Upper lobe of right lung (tissue), 1 donor: ENCODE measurements at regions not wholly inside any gene's neighbourhood (a gene's known extent, or its start where the extent isn't known, plus 50 kb on each side); places are given as distances from the start of the nearest gene placed in this dataset.

Source experiments
- ATAC-seq: fragments of 200-7000 bp; cut with Tn5 transposase; one replicate; pipeline ENCODE4 v1.9.1; 2020; ENCODE audit warnings: mild to moderate bottlenecking, moderate library complexity
- DNase-seq: peaks from one replicate; pipeline ENCODE4 v3.0.0-alpha.2; 2020
- H3K27ac ChIP-seq: fragments of 200-600 bp; one replicate; pipeline ENCODE4 v1.8.0; 2022
- H3K27me3 ChIP-seq: fragments of 200-600 bp; one replicate; pipeline ENCODE4 v1.8.0; 2022; ENCODE audit warnings: mild to moderate bottlenecking
- H3K36me3 ChIP-seq: fragments of 200-600 bp; one replicate; pipeline ENCODE4 v1.8.0; 2022
- H3K4me1 ChIP-seq: fragments of 200-600 bp; one replicate; pipeline ENCODE4 v1.8.0; 2022
- H3K4me3 ChIP-seq: fragments of 200-600 bp; one replicate; pipeline ENCODE4 v1.8.0; 2022; ENCODE audit warnings: mild to moderate bottlenecking
- H3K9me3 ChIP-seq: fragments of 200-600 bp; one replicate; pipeline ENCODE4 v1.8.0; 2022
- CTCF ChIP-seq: fragments of 200-600 bp; IDR thresholded peaks from one replicate; pipeline ENCODE4 v1.8.0; 2022; ENCODE audit warnings: antibody characterized with exemption
- intact Hi-C: fragments of 100-400 bp; cut with DNase I; formaldehyde crosslinking; loops from one replicate; pipeline ENCODE4 v1.11.0; 2022
- donor health status: DM: no; HTN: yes; CAD: no; lungs with severe emphysema.

DNA sequence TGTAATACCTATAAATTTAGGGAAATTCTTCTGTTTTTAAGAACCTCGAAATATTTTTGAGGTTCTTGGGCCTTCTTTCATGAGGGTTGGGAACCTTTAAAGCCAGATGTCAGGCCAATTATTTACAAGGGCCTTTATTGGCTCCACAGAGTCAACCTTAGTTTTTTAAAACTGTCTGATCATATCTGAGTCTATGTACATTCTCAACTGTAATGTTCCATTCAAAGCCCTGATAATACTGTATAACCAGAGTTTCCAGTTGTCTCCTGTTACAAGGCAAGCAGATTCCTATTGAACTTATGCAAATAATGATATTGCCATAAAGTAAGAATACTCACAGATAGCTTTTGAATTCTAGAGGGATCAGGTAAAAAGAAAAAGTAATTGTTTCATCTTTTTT is 545.5 kb downstream of the EPM2A start:
- no peak overlapping the region for H3K27ac ChIP-seq
- TF ChIP-seq CTCF: no peak
- H3K9me3 ChIP-seq: no peaks in the 10 kb centered on the region
- no peaks in the 10 kb centered on the region for H3K27me3 ChIP-seq
- intact Hi-C loops: no loop called here
- H3K4me1 ChIP-seq: no peaks in the 10 kb centered on the region
- no peak overlapping the region for H3K4me3 ChIP-seq
- no peak for ATAC-seq
- no peaks in the 10 kb centered on the region for H3K36me3 ChIP-seq
- DNase-seq: no peak

GRCh38 chr6:145194389-145194788 is 540.9 kb downstream of the EPM2A start:
- H3K9me3 ChIP-seq: no peaks in the 10 kb centered on the region
- no peaks in the 10 kb centered on the region for H3K36me3 ChIP-seq
- ATAC-seq (no peak), DNase-seq (no peak)
- no peak overlapping the region for H3K27ac ChIP-seq
- intact Hi-C loops: no loop called here
- no peak for TF ChIP-seq CTCF
- no peak overlapping the region for H3K4me3 ChIP-seq
- no peaks in the 10 kb centered on the region for H3K27me3 ChIP-seq
- no peaks in the 10 kb centered on the region for H3K4me1 ChIP-seq

- ATAC-seq (peak; percentile 36), DNase-seq (no peak)
- H3K4me3 ChIP-seq: no peak overlapping the region
- H3K4me1 ChIP-seq: no peaks in the 10 kb centered on the region
- H3K27ac ChIP-seq: no peak overlapping the region
- intact Hi-C loops: no loop called here
- no peaks in the 10 kb centered on the region for H3K36me3 ChIP-seq
- H3K27me3 ChIP-seq: no peaks in the 10 kb centered on the region
- H3K9me3 ChIP-seq: no peaks in the 10 kb centered on the region
- TF ChIP-seq CTCF: no peak
Observed at GRCh38 chr6:145199961-145200360, 535.4 kb downstream of the EPM2A start.

DNA sequence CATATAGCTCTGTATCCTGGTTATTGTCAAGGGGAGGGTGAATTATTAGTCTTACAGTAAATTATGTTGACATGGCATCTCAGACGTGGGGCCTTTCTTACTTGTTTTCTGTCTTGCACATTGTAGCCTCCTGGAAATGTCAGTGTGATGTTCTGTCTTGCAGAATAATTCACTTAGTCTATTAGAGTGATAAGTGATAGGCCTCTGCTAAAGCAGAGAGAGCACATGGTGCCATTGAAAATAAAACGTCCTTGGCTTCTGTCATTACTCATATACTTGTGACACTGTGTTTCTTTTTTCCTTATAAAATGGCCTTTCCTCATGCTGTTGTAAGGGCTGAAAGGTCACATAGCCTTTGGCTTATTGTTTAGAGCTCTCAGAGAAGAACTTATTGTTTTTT is 531.0 kb downstream of the EPM2A start:
- DNase-seq: no peak
- TF ChIP-seq CTCF: no peak
- Histone ChIP-seq H3K27me3 (no peaks in the 10 kb centered on the region), H3K36me3 (no peaks in the 10 kb centered on the region), H3K4me1 (no peaks in the 10 kb centered on the region), H3K27ac (no peak overlapping the region), H3K4me3 (no peak overlapping the region), H3K9me3 (no peaks in the 10 kb centered on the region)
- no peak for ATAC-seq
- intact Hi-C loops: no loop called here

GRCh38 chr6:145206247-145206907 is 528.9 kb downstream of the EPM2A start:
- intact Hi-C loops: no loop called here
- no peak overlapping the region for H3K4me3 ChIP-seq
- no peak overlapping the region for H3K27ac ChIP-seq
- TF ChIP-seq CTCF: no peak
- no peaks in the 10 kb centered on the region for H3K9me3 ChIP-seq
- no peaks in the 10 kb centered on the region for H3K27me3 ChIP-seq
- H3K36me3 ChIP-seq: no peaks in the 10 kb centered on the region
- no peaks in the 10 kb centered on the region for H3K4me1 ChIP-seq
- no peak for ATAC-seq
- no peak for DNase-seq

- no peak for TF ChIP-seq CTCF
- ATAC-seq: no peak
- Histone ChIP-seq H3K9me3 (no peaks in the 10 kb centered on the region), H3K27ac (no peak overlapping the region), H3K27me3 (no peaks in the 10 kb centered on the region), H3K4me1 (no peaks in the 10 kb centered on the region), H3K36me3 (no peaks in the 10 kb centered on the region), H3K4me3 (no peak overlapping the region)
- intact Hi-C loops: no loop called here
- no peak for DNase-seq
Observed at GRCh38 chr6:145208474-145208873, 526.8 kb downstream of the EPM2A start.
